Choroid plexus epithelial cell (primary cell): ENCODE measurements at regions not wholly inside any gene's neighbourhood (a gene's known extent, or its start where the extent isn't known, plus 50 kb on each side); places are given as distances from the start of the nearest gene placed in this dataset.
A peak's percentile ranks its signal among the peaks of the same experiment; 100 is the strongest.

Source experiments
- DNase-seq: peaks from one replicate; pipeline ENCODE4 v3.0.0-alpha.2; 2010; ENCODE audit warnings: low read depth
- H3K4me3 ChIP-seq: 2 replicates; pipeline ENCODE4 v1.5.1; 2011; ENCODE audit warnings: low read depth, mild to moderate bottlenecking, control low read depth, low read length, moderate library complexity
- TF ChIP-seq, protein P1 (sequence below): conservative IDR thresholded peaks from 2 replicates; pipeline ENCODE4 v1.5.1; 2011; ENCODE audit warnings: low read depth, mild to moderate bottlenecking, control low read depth, inconsistent platforms, low read length, moderate library complexity

GRCh38 chr15:96107916-96108315 is 222.6 kb upstream of the NR2F2 start:
- TF ChIP-seq, protein P1, sequence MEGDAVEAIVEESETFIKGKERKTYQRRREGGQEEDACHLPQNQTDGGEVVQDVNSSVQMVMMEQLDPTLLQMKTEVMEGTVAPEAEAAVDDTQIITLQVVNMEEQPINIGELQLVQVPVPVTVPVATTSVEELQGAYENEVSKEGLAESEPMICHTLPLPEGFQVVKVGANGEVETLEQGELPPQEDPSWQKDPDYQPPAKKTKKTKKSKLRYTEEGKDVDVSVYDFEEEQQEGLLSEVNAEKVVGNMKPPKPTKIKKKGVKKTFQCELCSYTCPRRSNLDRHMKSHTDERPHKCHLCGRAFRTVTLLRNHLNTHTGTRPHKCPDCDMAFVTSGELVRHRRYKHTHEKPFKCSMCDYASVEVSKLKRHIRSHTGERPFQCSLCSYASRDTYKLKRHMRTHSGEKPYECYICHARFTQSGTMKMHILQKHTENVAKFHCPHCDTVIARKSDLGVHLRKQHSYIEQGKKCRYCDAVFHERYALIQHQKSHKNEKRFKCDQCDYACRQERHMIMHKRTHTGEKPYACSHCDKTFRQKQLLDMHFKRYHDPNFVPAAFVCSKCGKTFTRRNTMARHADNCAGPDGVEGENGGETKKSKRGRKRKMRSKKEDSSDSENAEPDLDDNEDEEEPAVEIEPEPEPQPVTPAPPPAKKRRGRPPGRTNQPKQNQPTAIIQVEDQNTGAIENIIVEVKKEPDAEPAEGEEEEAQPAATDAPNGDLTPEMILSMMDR = no peak
- H3K4me3 ChIP-seq = no peak overlapping the region
- DNase-seq = peak; percentile 44

GRCh38 chr15:96108405-96108804 is 222.1 kb upstream of the NR2F2 start:
- no peak overlapping the region for H3K4me3 ChIP-seq
- TF ChIP-seq, protein P1 = no peak
- no peak for DNase-seq

- no peak for DNase-seq
- TF ChIP-seq, protein P1 = no peak
- no peak overlapping the region for H3K4me3 ChIP-seq
Measured at GRCh38 chr15:96109820-96110219, 220.7 kb upstream of the NR2F2 start.

- TF ChIP-seq, protein P1 = no peak
- DNase-seq = no peak
- no peak overlapping the region for H3K4me3 ChIP-seq
Measured at GRCh38 chr15:96112018-96112417, 218.5 kb upstream of the NR2F2 start.

GRCh38 chr15:96115642-96116041 is 214.9 kb upstream of the NR2F2 start:
- no peak overlapping the region for H3K4me3 ChIP-seq
- DNase-seq = peak; percentile 89
- TF ChIP-seq, protein P1 = no peak

DNA sequence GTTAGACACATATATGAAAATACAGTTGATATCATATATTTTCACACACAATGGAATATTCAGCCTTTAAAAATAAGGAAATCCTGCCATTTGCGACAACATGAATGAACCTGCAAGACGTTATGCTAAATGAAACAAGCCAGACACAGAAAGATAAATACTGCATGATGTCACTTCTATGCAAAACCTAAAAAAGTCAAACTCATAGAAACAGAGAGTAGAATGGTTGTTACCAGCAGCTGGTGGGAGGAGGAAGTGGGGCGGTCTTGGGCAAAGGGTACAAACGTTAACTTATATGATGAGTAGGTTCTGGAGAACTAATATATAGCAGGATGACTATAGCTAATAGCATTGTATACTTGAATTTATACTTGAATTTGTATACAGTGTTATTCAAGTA is 213.2 kb upstream of the NR2F2 start:
- TF ChIP-seq, protein P1 = no peak
- DNase-seq = no peak
- no peak overlapping the region for H3K4me3 ChIP-seq

DNA sequence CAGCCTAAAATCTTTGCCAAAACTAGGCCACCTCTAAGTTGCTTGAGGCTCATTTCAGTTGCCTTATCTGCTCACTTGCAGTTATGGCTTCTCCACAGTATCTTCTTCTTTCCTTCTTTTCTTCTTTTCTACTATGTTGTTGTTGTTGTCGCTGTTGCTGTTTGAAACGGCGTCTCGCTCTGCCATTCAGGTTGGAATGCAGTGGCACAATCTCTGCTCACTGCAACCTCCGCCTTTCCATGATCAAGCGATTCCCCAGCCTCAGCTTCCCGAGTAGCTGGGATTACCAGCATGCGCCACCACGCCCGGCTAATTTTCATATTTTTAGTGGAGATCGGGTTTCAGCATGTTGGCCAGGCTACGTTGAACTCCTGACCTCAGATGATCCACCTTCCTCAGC is 210.8 kb upstream of the NR2F2 start:
- no peak for DNase-seq
- TF ChIP-seq, protein P1 = no peak
- H3K4me3 ChIP-seq = no peak overlapping the region
